Prostate gland (tissue), 2 donors: ENCODE measurements at regions not wholly inside any gene's neighbourhood (a gene's known extent, or its start where the extent isn't known, plus 50 kb on each side); places are given as distances from the start of the nearest gene placed in this dataset.

ENCODE experiments used
- DNase-seq: peaks from one replicate; pipeline ENCODE4 v3.0.0-alpha.2; 2019; ENCODE audit warnings: low spot score
- H3K27ac ChIP-seq, 2 donors: fragments of 200-600 bp; sonication (generic); 2 replicates each; pipeline ENCODE4 v1.5.1; 2017 to 2019
- H3K27me3 ChIP-seq: fragments of 200-600 bp; sonication (generic); replicated peaks from 2 replicates; pipeline ENCODE4 v1.5.1; 2019; ENCODE audit not compliant: insufficient read depth
- H3K36me3 ChIP-seq, 2 donors: fragments of 200-600 bp; sonication (generic); 1 replicate in 1 of 2; 2 replicates in 1 of 2; pipeline versions ENCODE4 v1.5.1 to v1.8.1; 2017 to 2019
- H3K4me1 ChIP-seq: fragments of 200-600 bp; sonication (generic); replicated peaks from 2 replicates; pipeline ENCODE4 v1.5.1; 2019
- H3K4me3 ChIP-seq, 2 donors: fragments of 200-600 bp; sonication (generic); 2 replicates each; pipeline ENCODE4 v1.5.1; 2017 to 2019
- H3K9me3 ChIP-seq: fragments of 200-600 bp; sonication (generic); 2 replicates; pipeline ENCODE4 v1.5.1; 2017
- CTCF ChIP-seq, 4 experiments: fragments of 200-600 bp in 2 of 4; fragments of 450-650 bp in 2 of 4; sonication (generic) in 2 of 4; IDR thresholded peaks; 1 replicate in 3 of 4; 2 replicates in 1 of 4; pipeline ENCODE4 v1.5.1; 2016 to 2019; ENCODE audit warnings: antibody characterized with exemption in 4 of 4, mild to moderate bottlenecking in 2 of 4, moderate library complexity in 2 of 4
- POLR2A ChIP-seq: fragments of 450-650 bp; IDR thresholded peaks from one replicate; pipeline ENCODE4 v1.6.1; 2016; ENCODE audit warnings: antibody characterized with exemption, mild to moderate bottlenecking
- POLR2AphosphoS5 ChIP-seq: sonication (generic); formaldehyde crosslinking; IDR thresholded peaks from one replicate; pipeline ENCODE4 v1.6.1; 2017; ENCODE audit warnings: antibody characterized with exemption
- WGBS: methylation state at CpG from one replicate; pipeline ENCODE4 v1.1.5; 2018; 5-methylcytosine and 5-hydroxymethylcytosine counted together
- intact Hi-C: fragments of 100-400 bp; cut with DNase I; formaldehyde crosslinking; loops from one replicate; pipeline ENCODE4 v1.14.2; 2022

DNA sequence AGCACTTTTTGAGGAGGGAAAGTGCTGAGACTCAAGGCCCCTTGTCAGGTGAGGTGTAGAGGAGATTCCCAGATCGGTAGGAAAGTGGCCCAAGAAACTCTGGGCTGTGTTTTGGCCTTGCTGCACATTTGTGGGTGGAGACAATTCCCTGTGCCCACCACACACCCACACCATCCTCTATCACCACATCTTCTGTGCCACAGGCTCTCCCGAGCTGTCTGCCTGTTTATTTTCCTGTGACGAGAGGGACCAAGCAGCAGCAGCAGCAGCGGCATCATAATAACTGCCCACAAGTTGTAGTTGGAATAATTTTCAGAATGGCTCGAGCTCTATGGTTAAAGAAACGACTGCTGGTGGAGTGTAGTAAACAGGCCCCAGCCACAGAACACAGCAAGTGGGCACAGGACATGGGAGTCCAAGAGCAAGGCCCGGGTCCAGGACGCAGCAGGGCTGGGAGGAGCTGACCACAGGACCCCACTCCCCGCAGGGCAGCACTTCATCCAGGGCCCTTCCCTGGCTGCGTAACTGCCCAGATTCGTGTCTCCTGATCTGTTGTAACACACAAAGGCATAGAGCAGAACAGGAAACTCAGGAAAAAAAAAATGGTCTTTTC is 55.6 kb upstream of the BCL2L14 start:
- Histone ChIP-seq H3K4me3 (no peak overlapping the region), H3K9me3 (no peaks in the 10 kb centered on the region), H3K27me3 (no peaks in the 10 kb centered on the region), H3K4me1 (no peaks in the 10 kb centered on the region), H3K27ac (no peak overlapping the region), H3K36me3 (no peaks in the 10 kb centered on the region)
- TF ChIP-seq POLR2A: no peak
- TF ChIP-seq POLR2AphosphoS5: no peak
- TF ChIP-seq CTCF (IDR thresholded peaks at IDR 0.05): no peak
- 78% methylated on average over 11 of the region's 11 CpGs for WGBS
- intact Hi-C loops: no loop called here
- DNase-seq: no peak

- Histone ChIP-seq H3K27ac (no peak overlapping the region), H3K9me3 (no peaks in the 10 kb centered on the region), H3K4me1 (no peaks in the 10 kb centered on the region), H3K27me3 (no peaks in the 10 kb centered on the region), H3K4me3 (no peak overlapping the region), H3K36me3 (no peaks in the 10 kb centered on the region)
- TF ChIP-seq CTCF (IDR thresholded peaks at IDR 0.05) (no peak), POLR2A (no peak), POLR2AphosphoS5 (no peak)
- DNase-seq: no peak
- WGBS: 73% methylated on average over 8 of the region's 8 CpGs
- intact Hi-C loops: no loop called here
Observed at GRCh38 chr12:12016284-12017100, 54.2 kb upstream of the BCL2L14 start.

- no peaks in the 10 kb centered on the region for H3K4me1 ChIP-seq
- no peak overlapping the region for H3K4me3 ChIP-seq
- H3K27ac ChIP-seq: no peak overlapping the region
- H3K27me3 ChIP-seq: no peaks in the 10 kb centered on the region
- H3K9me3 ChIP-seq: no peaks in the 10 kb centered on the region
- TF ChIP-seq POLR2AphosphoS5 (no peak), POLR2A (no peak)
- H3K36me3 ChIP-seq: no peaks in the 10 kb centered on the region
- WGBS: 39% methylated on average over 3 of the region's 3 CpGs
- intact Hi-C loops: no loop called here
- DNase-seq: peak; percentile 47
Observed at GRCh38 chr12:12017135-12017581, 53.6 kb upstream of the BCL2L14 start.

DNA sequence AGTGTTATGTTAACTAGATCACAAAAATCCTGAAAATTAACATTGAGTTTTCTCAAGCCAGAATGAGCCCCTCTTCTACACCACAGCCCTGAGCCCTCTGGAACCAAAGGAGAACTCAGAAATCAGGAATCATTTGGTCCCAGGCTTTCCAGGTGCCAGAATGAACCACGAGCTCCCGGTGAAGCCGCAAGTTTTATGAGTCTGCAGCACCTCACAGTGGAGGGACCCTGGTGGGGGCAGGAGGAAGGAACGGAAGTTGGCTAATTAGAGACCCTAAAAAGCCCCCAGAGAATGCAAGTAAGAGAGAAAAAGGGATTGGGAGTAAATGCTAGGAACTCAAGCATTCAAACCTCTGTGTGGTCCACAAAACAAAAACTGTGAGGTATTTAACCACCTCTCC is 52.9 kb upstream of the BCL2L14 start:
- WGBS: 38% methylated on average over 4 of the region's 4 CpGs
- Histone ChIP-seq H3K27me3 (no peaks in the 10 kb centered on the region), H3K27ac (no peak overlapping the region), H3K4me3 (no peak overlapping the region), H3K36me3 (no peaks in the 10 kb centered on the region), H3K4me1 (no peaks in the 10 kb centered on the region), H3K9me3 (no peaks in the 10 kb centered on the region)
- intact Hi-C loops: no loop called here
- TF ChIP-seq CTCF (IDR thresholded peaks at IDR 0.05) (no peak), POLR2A (no peak), POLR2AphosphoS5 (no peak)
- no peak for DNase-seq

DNA sequence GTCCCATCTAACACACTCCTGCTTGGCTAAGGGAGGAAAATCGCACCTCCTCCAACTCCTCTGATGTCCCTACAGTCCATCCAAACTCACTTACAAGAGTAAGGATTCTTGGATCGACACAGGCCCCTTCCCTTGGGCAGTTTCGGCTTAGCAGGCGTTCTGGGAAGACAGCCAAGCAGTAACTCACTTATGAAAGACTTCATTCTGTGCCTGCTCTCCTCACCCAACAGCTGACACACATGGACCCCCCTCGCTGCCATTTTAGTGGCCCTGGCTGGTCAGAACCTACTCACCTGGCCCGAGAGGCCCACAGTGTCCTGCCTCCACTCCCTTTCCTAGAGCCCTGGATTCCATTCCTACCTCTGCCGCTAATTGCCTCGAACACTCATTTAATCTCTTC is 52.3 kb upstream of the BCL2L14 start:
- H3K4me1 ChIP-seq: no peaks in the 10 kb centered on the region
- no peaks in the 10 kb centered on the region for H3K36me3 ChIP-seq
- H3K27ac ChIP-seq: no peak overlapping the region
- peak; percentile 41 for DNase-seq
- 60% methylated on average over 8 of the region's 8 CpGs for WGBS
- no peaks in the 10 kb centered on the region for H3K27me3 ChIP-seq
- H3K9me3 ChIP-seq: no peaks in the 10 kb centered on the region
- intact Hi-C loops: no loop called here
- no peak overlapping the region for H3K4me3 ChIP-seq
- TF ChIP-seq POLR2AphosphoS5: no peak
- no peak for TF ChIP-seq CTCF (IDR thresholded peaks at IDR 0.05)
- no peak for TF ChIP-seq POLR2A
